HG02763 (cell line): ENCODE measurements at regions not wholly inside any gene's neighbourhood (a gene's known extent, or its start where the extent isn't known, plus 50 kb on each side); places are given as distances from the start of the nearest gene placed in this dataset.

Source experiments
- ATAC-seq: cut with Tn5 transposase; IDR thresholded peaks from one replicate; pipeline ENCODE4 v1.9.1; 2021; ENCODE audit warnings: mild to moderate bottlenecking, moderate library complexity; ENCODE audit not compliant: unreplicated experiment

DNA sequence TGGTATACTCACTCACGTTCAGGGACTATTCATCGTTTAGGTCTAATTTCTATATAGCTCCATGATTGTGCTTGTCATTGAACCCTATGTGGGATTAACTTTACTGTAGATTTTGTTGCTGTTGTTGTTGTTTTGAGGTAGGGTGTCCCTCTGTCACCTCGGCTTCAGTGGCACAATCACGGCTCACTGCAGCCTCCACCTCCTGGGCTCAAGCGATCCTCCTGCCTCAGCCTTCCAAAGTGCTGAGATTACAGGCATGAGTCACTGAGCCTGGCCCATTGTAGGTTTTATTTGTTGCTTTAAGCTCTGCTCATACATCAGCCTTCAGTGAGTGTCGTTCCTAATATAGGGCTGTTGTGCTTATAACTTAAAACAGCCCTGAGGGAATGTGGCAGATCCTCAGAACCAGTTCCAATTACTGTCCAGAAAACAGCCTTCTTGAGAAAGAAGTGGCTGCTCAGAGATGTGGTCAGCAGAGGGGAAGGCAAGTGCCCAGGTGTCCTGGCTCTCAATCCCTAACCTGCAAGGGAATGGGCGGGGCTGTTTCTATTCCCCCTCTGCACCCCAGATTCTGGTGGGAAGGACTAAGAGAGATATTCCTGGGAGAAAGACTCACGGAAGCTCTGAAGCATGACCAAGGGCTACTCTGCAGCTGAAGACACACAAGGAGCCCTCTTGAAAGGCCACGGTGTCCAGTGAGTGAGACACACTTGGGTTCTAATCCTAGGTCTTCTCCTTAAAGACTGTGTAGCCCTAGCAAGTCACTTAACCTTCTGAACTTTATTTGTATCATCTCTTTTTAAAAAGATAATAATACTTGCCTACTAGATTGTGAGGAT is 79.6 kb upstream of the LCLAT1 start:
- ATAC-seq = no peak

DNA sequence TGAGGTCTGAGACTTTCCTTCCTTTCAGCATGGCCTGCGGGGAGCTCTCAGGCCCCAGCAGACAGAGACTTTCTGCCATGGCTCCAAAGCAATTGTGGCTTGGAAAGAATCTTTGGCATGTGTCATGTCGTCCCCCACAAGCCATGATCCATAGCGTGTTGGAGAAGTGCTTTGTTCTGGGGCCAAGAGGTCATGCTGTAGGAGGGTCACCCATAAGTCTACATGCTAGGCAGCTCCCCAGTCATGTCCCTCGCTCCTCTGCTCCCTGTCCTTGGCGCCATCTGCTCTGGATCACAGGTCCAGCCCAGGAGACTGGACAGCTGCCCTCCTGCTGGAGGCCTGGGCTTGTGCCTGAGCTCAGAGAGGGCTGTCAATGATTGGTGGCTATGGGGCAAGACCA is 78.8 kb upstream of the LCLAT1 start:
- no peak for ATAC-seq

DNA sequence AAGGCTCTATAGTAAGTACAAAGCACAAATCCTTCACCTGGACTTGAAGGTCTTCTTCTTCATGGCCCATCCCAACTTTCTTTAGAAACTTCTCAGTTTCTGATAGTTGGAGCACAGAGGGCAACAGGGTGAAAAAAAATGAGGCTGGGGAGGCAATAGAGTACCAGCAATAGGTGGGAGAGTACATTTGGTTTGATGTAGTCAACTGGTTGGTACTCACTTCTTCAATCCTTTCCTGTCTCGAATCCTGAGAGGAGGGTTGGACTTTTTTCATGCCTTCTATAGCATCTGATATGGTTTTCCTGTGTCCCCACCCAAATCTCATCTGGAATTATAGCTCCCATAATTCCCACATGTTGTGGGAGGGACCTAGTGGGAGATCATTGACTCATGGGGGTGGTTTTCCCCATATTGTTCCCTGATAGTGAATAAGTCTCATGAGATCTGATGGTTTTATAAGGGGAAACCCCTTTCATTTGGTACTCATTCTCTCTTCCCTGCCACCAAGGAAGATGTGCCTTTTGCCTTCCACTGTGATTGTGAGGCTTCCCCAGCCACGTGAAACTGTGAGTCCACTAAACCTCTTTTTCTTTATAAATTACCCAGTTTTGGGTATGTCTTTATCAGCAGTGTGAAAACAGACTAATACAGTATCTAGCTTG is 75.9 kb upstream of the LCLAT1 start:
- ATAC-seq = no peak

DNA sequence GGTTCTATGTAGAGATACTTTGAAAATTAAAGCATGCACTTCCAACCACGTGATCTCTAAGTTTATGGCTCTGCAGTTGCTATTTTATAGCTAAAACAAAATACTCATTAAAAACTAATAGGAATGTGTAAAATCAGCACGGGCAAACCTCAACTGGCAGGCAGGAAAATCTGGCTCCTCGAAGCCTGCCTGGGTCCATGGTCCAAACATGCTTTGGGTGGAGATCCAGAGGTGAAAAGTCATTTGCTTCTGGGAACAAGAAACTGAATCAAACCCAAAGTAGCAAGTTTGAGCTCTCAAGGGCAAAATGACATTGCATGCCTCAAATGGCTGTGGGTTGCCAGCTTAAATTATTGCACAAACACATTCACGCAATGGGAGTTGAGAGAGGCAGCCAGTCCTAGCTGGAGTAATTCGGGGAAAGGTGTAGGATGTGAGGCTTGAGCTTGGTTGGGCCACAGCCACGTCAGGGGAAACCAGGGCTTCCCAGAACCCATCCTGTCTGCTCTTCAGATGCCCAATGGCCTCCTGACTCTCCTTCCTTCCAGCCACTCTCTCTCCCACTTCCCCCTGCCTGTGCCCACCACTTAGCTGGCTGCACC is 75.2 kb upstream of the LCLAT1 start:
- no peak for ATAC-seq

DNA sequence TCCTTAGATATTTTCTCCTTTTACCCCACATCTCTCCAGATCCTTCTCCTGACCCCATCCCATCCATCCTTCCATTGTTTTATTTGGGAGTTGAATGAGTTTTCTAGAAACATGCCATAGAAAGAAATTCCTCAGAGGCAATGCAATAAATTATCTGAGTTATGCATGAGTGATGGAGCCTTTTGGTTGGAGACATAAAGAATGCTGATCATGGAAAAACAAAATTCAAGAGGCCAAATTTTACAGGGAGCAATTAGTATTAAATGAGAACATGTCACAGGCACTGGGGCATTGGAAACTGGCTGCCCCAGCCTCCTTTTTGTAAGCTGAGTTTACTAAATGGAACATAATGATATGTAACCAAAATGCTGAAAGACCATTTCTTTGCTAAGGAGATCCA is 74.2 kb upstream of the LCLAT1 start:
- no peak for ATAC-seq

DNA sequence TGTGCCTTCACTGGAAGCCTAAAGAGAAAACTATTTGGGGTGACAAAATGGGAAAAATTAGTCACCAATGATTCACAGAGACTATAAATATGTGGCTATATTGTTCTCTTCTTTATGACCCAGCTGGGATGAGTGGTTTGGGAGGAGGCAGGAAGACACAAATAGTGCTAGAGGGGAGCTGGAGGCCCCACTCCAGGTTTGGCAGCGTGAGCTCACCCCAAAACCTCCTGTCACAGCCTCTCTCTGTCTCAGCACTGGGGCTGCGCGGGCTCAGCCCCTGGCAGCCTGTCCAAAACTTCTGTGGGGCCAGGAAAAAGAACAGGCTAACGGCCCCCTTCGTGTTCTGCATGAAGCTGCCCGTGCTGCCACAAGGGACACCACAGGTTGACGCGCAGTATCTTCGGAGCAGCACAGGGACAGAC is 73.2 kb upstream of the LCLAT1 start:
- ATAC-seq = no peak

DNA sequence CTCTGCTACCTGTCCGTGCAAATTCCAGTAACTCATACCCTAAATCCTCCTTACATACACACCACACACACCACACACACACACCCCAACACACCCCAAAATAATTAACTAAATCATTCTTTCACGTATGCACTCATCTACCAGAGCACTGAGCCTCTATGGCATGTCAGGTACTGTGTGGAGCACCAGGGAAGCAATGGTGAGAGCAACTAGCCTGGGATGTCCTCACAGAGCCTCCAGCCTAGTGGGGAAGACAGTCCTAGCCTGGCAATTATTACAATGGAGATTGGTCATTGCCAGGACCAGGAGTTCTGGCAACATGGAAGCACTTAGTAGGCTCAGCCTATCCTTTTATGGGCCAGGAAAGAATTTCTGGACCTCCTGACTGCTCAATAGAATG is 72.7 kb upstream of the LCLAT1 start:
- no peak for ATAC-seq

DNA sequence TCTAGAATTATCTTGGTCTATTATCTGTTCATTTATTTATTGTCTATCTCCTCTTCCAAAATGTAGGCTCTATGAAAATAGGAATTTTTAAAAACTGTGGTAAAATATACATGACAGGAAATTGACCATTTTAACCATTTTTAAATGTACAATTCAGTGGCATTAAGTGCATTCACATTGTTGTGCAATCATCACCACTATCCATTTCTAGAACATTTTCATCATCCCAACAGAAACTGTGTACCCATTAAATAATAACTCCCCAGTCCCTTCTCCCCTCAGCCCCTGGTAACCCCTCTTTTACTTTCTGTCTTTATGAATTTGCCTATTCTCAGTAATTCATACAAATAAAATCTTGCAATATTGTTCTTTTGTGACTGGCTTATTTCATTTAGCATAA is 71.1 kb upstream of the LCLAT1 start:
- no peak for ATAC-seq

DNA sequence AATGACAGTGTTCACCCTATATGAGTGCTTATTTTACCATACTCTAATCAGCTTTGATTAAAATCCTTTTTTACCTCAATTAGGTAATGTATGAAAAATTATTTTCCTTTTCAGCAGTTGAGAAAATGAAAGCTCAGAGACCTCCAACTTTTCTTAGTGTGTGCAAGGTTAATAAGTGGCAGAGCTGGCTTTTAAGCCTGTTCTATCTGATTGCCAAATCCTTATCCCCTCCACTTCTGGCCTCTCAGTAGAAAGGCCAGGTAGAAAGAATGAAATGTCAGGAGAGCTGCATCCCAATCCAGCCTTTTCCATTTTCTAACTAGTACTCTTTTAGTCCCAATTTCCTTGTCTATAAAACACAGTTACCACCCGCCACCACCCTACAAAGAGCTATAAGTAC is 67.6 kb upstream of the LCLAT1 start:
- ATAC-seq = no peak

DNA sequence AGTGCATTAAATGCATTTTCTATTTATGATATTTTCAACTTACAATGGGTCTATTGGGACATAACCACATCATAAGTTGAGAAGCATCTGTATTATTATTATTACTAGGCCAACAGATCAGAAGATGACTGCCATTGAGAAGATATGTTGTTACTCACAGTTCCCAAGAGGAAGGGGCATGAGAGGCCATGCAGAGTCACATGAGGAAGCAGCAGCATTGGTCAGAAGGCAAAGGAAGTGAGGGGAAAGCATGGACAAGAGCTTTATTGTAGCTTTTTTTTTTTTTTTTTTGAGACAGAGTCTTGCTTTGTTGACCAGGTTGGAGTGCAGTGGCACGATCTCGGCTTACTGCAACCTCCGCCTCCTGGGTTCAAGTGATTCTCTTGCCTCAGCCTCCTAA is 66.2 kb upstream of the LCLAT1 start:
- ATAC-seq = no peak

DNA sequence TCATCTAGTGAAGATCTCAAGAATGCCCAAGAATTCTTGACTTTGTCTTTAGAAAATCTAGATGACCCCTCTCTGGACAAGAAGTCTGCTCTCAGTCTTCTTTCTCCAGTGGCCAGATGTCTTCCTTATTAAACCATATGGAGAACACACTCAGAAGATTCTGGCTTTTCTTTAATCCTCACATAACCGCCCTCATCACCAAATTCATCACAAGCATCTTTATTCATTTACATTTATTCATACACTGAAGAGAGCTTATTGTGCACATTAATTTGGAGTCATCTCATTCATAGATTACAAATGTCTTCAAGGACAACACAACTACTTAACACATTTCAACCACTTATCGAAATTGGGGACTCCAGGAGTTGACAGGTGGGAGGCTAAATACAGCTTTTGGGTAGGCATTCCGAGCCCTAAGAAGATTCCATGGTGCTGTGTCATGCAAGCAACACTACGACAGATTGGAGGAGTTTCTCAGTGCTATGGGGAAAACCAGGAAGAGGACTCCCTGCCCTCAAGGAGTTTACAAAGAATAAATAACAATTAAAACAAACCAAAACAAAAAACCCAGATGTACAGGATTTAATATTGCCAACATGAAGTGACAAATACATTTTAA is 64.8 kb upstream of the LCLAT1 start:
- ATAC-seq = no peak

DNA sequence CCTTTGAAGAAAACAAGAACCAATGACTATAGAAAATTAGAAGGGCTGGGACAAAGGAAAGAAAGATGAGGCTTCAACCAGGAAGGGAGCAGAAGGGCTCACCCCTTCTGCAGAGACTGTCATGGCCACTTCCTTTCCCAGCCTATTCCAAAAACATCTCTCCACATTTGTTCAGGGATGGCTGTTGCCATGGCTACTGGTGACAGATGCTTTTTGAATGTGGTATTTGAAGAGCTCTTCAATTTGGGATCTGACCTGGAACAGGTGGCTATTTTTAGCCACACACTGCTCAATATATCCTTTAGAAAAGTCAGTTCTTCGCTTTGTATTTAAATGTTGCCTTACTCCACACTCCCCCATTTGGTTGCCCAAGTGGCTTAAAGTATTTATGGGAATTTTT is 64.1 kb upstream of the LCLAT1 start:
- no peak for ATAC-seq

DNA sequence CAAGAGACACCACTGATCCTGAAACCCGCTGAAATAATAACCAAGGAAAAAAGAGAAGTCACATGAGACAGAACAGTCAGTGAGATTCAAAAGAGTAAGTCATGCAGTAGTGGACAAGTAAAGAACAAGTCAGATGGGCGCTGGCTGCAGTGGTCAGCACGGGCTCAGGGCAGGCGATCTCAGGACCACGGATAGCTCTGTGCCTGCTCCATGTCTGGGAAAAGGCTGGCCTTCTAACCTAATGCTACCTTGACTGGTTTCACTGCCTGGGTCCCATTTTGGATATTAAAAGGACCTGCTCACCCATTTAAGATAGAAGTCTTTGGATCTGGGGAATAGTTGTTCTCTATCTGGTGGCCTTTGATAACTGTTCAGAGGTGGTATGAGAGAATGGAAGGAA is 61.7 kb upstream of the LCLAT1 start:
- no peak for ATAC-seq

DNA sequence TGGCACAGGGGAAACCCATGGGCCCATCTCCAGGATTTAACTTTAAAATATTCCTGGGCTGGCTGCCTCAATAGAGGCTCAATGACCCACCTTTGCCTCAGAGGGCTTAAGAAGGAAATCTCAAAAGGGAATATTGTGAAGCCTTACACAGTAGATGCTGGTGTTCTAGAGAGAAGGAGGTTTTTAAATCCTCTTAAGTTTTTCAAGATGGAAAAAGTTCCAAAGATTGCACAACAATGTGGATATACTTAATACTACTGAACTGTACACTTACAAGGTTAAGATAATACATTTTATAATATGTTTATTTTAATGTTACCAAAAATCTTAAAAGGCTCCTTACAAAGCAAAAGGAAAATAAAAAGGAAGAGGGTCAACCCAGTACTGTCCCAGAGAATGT is 54.9 kb upstream of the LCLAT1 start:
- no peak for ATAC-seq

DNA sequence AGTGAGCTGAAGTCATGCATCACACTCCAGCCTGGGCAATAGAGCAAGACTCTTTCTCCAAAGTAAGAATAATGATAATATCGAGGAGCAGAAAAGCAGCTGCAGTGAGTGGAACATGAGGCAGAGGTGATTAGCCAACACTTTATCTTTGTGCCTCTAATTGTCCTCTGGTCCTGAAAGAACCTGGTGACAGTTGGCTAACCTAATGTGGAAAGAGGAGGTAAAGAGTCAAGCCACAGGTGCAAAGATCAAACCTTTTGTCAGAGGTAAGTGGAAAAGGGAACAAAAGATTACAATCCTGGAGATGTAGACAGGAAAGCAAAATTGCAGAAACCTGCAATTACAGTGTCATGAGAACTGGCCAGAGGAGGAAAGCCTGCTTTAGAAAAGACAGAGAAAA is 53.5 kb upstream of the LCLAT1 start:
- ATAC-seq = no peak

DNA sequence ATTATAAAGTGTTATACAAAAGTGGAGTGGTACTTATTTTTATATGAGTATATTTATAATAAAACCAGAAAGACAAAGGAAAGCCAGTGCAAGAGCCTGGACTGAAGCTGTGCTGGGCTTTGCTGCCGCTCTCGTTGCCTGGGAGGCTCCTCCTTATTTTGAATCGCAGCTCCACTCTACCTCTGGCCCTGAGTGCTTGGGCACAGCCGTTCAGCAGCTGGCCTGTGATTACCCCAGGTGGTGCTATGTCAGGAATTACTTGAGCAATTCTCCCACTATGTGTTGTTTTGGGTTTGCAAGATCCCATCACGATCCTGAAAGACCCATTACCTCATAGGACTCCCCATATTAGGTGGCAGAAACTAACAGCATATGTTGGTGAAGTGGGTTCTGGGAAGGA is 53.0 kb upstream of the LCLAT1 start:
- ATAC-seq = no peak

DNA sequence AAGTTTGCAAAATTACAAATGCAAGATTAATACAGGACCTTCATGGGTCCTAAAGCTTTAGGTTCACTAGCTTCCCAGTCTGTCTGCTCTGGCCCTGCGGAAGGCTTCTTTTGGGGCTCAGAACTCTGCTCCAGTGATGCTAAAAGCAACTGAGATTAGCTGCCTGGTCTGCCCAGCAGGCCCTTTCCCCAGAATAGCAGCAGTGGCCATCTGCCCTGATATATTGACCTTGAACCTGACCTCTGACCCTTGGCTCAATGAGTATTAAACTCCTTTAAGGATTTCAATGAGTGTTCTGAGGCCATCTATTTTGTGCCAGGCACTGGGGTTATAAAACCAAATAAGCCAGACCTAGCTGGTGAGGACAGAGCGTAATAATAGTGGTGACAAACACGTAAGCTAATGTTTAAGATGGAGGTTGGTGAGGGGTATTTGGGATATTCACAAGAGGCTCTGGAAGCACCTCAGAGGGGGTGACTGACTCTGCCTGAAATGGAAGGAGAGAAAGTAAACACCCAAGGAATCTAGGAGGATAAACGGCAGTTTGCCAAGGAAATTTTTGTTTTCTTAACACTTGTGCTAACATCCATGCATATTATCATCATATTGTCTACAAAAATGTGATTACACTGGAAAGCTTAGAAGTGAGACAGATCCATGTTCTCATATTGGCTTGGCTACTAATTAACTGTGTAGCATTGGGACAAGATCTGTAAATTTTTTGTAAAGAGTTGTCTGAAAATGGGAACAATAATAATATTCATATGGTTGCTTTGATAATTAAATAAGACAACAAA is 50.4 kb upstream of the LCLAT1 start:
- no peak for ATAC-seq
